ENCODE measurements at regions not wholly inside any gene's neighbourhood (a gene's known extent, or its start where the extent isn't known, plus 50 kb on each side); places are given as distances from the start of the nearest gene placed in this dataset.

- DNase-seq, result no peak
Observed at GRCh38 chr20:48166082-48166835, 381.0 kb upstream of the SULF2 start.

GRCh38 chr20:48165401-48165685 is 380.1 kb upstream of the SULF2 start:
- DNase-seq, result no peak

DNA sequence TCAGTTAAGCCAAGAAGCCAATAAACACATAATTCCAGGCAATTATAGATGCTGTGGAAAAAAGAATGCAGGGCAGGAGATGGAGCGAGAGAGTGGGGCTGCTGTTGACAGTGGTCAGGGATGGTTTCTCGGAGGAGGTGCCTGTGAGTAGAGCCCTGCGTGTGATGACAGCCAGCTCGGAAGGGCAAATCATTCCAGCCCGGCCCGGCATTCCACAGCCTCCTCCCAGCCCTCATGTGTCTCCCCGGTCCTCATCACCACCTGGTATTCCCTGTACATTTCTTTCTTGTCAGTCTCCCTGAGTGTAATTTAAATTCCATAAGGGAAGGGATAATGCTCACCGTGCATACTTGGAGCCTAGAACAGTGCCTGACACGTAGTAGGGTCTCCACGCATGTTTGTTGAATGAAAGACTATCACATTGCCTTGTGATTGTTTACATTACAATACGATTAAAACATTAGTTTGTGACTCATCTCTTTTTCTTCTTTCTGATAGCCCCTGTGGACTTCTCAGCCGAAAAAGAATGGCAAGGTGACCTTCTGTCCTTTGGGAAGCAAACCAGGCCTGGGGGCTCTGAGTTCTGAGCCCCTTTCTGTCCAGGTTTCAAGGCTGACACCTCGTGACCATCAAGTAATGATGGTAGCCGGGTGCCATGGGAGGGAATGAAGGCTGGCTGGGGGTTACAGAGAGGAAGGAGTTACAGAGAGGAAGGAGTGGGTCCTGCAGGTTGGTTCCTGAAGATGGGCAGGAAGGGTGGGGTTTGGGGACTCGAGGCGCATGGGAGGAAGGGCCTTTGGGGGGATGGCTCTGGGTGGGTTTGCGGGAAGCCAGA is 379.5 kb upstream of the SULF2 start:
- no peak for DNase-seq

DNA sequence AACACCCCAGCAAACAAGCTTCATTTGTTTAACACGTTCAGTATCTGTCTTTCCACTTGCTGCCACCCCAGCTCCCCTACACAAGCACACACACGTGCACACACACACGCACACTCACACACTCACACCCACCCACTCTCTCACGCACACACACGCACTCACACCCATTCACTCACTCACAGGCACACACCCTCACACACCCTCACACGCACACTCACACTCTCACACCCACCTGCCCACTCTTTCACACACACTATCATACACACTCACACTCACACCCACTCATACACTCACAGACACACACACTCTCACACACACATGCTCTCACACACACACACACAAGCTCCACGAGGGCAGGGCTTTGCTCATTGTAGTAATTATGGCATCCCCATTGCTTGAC is 378.8 kb upstream of the SULF2 start:
- no peak for DNase-seq

DNA sequence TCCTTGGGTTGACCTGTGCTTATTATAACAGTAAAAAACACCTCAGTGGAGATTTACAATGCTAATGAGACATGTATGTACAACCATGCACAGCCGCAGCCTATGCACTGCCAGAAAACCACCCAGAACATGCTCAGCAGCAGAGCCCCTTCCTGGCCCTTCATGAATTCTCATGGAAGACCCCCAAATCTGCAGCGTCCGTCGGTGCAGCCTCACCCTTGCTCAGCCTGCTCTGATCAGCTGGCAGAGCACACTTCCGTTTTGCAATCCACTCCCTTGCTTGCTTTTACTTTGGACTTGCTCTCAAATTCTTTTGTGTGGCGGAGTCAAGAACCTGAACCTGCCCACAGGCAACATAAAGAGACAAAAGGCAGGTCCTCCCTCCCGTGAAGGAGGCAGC is 378.2 kb upstream of the SULF2 start:
- no peak for DNase-seq

- no peak for DNase-seq
Observed at GRCh38 chr20:48162621-48163020, 377.3 kb upstream of the SULF2 start.

DNA sequence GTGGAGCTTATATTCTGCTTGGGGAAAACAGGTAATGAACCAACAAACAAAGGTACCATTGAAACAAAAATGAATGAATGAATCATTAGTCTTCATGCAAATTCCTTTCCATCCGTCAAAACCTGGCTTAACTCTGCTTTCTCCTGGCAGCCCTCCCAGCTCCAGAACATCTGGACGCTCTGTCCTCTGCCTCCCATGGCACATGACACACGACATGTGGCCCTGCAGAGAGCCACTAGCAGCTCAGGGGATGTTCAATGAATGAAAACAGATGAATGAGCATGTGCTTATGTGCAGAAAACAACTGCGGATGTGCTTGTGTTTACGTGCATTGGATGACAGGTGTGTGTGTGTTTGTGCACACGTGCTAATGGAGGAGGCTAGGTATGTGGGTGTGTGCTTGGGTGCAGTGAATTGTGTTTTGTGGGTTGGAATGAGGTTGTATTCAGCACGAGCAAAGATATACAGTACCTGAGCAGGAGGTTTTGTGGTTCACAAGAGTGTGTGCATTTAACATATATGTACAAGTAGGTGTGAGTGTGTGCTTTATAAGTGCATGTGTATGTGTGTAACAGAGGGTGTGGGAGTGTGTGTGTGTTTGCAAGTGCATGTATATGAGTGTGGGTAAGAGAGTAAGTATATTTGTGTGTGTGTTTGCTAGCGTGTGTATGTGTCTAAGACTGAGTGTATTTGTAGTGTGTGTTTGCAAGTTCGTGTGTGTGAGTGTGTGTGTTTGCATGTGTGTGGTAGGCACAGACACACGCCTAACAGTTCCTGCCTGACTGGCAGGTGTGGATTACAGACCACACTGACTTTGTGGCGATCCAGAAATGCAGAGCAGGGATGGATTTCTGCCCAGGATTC is 374.1 kb upstream of the SULF2 start:
- no peak for DNase-seq

DNA sequence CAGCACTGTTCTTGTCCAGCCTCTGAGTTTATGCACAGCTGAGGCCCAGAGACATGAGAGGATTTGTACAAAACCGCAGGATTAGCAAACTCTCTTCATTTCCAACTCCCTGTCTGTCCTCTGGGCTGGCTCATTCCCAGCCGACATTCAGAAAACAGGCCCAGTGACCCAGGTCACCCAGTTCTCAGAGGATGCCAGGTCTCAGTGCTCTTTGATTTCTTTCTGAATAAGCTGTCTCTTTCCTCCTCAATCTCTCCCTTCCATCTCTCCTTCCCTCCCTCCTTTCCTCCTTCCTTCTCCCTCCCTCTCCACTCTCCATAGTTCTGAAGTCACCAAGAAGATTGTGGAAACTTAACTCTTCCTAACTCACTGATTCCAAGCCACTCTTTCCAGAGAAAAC is 372.7 kb upstream of the SULF2 start:
- no peak for DNase-seq

- no peak for DNase-seq
Observed at GRCh38 chr20:48156951-48157700, 371.8 kb upstream of the SULF2 start.

DNA sequence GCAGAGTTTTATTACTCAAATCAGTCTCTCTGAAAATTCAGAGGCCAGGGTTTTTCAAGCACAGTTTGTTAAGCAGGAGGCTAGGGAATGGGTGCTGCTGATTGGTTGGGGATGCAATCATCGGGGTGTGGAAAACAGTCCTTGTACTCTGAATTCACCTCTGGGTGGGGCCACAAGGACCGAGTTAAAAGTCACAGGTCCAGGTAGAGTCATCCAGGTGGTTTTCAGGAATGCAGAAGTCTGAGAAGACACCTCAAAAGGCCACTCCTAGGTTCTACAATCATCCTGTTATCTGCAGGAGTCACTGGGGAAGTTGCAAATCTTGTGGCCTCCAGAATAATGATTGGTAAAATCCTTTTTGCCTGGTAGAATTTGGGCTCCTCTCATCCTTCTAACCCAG is 371.2 kb upstream of the SULF2 start:
- no peak for DNase-seq

GRCh38 chr20:48155268-48155667 is 370.0 kb upstream of the SULF2 start:
- DNase-seq, result no peak

DNA sequence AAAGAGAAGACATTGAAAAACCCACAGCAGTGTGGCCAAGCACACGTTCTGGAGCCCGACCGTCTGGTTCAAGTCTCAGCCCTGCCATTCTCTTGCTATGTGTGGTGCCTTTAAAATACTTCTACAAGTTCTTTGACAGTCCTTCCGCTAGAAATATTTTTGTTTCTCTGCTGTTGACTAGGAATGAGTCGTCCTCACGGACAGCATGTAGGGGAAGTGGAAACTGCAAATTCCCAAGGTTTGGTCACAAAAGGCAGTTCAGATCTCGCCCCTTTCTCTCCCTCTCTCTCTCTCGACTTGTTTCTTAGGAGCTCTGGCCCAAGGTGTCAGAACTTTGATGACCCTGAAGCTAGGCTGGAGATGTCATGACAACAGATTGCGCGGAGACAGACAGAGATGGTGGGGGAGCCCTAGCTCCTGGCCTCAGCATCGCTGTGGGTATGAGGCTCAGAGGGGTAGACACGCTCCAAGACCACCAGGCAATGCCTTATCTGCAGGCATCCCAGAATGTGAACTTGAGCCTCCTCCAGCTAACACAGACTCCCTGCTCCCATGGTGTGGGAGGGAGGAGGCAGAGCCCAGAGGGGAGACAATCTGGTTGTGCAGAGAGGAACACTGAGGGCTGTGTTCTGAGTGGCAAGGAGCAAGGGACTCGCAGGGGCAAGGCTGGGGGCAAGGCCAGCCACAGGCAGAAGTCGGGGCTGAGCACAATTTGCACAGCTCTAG is 368.9 kb upstream of the SULF2 start:
- DNase-seq, result no peak

- peak; percentile 26 for DNase-seq
Observed at GRCh38 chr20:48153523-48153922, 368.2 kb upstream of the SULF2 start.

GRCh38 chr20:48153103-48153502 is 367.8 kb upstream of the SULF2 start:
- no peak for DNase-seq

GRCh38 chr20:48150568-48150967 is 365.3 kb upstream of the SULF2 start:
- no peak for DNase-seq

- DNase-seq, result no peak
Observed at GRCh38 chr20:48149902-48150301, 364.6 kb upstream of the SULF2 start.

GRCh38 chr20:48148916-48149672 is 363.8 kb upstream of the SULF2 start:
- DNase-seq, result no peak

- no peak for DNase-seq
Observed at GRCh38 chr20:48148020-48148419, 362.7 kb upstream of the SULF2 start.

- no peak for DNase-seq
Observed at GRCh38 chr20:48147311-48147710, 362.0 kb upstream of the SULF2 start.

DNA sequence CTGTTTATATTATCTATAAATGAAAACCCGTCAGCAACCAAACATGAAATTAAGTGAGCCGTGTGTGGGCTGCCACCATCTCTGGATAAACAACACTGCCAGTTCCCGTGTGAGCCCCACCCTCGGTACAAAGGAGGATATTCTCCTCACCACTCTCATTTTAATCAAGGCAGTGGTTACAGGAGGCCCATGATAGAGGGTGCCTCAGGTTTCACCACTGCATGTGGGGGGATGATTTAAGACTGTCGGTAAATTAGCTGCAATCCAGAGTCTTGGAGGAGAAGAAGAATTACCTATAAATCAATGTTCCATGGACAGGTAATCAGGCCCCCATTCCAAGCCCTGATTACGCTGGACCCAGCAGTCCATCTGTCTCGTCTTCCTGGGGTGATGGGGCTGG is 361.6 kb upstream of the SULF2 start:
- no peak for DNase-seq

DNA sequence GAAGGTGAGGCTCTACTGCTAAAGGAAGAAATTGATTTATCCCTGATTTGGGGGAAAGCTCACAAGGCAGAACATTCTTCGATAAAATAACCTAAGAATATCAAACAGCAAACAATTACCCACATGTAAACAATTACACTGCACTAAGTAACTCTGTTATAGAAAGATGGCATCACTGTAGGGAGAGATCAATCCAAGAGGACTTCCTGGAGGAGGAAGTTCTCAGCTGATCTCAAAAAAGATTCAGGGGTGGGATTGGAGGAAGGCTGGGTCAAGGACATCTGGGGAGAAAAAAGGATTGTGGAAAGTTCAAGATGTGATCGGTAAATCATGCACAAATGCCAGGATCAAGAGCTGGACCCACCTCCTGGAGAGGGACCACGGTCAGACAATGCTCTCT is 361.0 kb upstream of the SULF2 start:
- no peak for DNase-seq
